Parathyroid adenoma (tissue), 2 donors: ENCODE measurements at regions not wholly inside any gene's neighbourhood (a gene's known extent, or its start where the extent isn't known, plus 50 kb on each side); places are given as distances from the start of the nearest gene placed in this dataset.

Experiments used
- H2AFZ ChIP-seq: fragments of 300-600 bp; sonication (generic); one replicate; pipeline ENCODE4 v1.7.0; 2017; ENCODE audit warnings: antibody characterized with exemption, mild to moderate bottlenecking
- H3K27ac ChIP-seq: fragments of 300-600 bp; sonication (generic); one replicate; pipeline ENCODE4 v1.7.0; 2017
- H3K27me3 ChIP-seq: fragments of 300-600 bp; sonication (generic); one replicate; pipeline ENCODE4 v1.7.0; 2017; ENCODE audit warnings: low read length; ENCODE audit not compliant: control insufficient read depth, insufficient read depth
- H3K36me3 ChIP-seq: fragments of 300-600 bp; sonication (generic); one replicate; pipeline ENCODE4 v1.7.0; 2017; ENCODE audit warnings: low read length; ENCODE audit not compliant: control insufficient read depth, insufficient read depth
- H3K4me1 ChIP-seq: fragments of 300-600 bp; sonication (generic); one replicate; pipeline ENCODE4 v1.7.0; 2017; ENCODE audit warnings: control low read depth
- H3K4me2 ChIP-seq: fragments of 300-600 bp; sonication (generic); one replicate; pipeline ENCODE4 v1.7.0; 2017; ENCODE audit warnings: low read length
- H3K4me3 ChIP-seq: fragments of 300-600 bp; sonication (generic); one replicate; pipeline ENCODE4 v1.7.0; 2017; ENCODE audit warnings: low read depth, low read length
- H3K79me2 ChIP-seq: fragments of 300-600 bp; sonication (generic); one replicate; pipeline ENCODE4 v1.7.0; 2017; ENCODE audit warnings: control low read depth
- H3K9ac ChIP-seq: fragments of 300-600 bp; sonication (generic); one replicate; pipeline ENCODE4 v1.7.0; 2017; ENCODE audit warnings: mild to moderate bottlenecking
- H3K9me3 ChIP-seq: fragments of 300-600 bp; sonication (generic); one replicate; pipeline ENCODE4 v1.7.0; 2017; ENCODE audit warnings: low read length; ENCODE audit not compliant: control insufficient read depth
- TF ChIP-seq, protein P1 (sequence below): fragments of 300-600 bp; sonication (generic); IDR thresholded peaks from one replicate; pipeline ENCODE4 v1.7.0; 2017; ENCODE audit warnings: antibody characterized with exemption, mild to moderate bottlenecking
- donor health status: primary hyperparathyroidism.

DNA sequence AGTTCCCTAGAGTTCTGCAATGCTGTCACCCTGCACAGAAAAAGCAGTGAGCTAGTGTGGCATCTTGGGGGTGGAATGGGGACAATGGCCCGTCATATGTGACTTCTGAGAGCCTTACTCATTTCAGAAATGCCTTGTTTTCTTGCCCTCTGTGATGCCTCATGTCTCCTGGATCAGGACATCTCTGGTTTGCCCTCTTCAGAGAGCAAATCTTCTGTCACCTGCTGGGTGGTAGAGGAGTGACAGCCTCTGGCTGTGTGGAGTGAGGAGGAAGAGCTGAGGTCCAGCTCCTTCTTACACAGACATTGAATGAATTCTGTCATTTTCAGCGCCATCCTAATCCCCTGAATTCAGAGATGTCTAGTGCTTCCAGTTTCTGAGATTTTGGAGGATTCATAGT lies 55.6 kb upstream of the PHLPP1 start:
- H3K9ac ChIP-seq, result no peak overlapping the region
- no peak overlapping the region for H3K27ac ChIP-seq
- H3K9me3 ChIP-seq, result no peaks in the 10 kb centered on the region

DNA sequence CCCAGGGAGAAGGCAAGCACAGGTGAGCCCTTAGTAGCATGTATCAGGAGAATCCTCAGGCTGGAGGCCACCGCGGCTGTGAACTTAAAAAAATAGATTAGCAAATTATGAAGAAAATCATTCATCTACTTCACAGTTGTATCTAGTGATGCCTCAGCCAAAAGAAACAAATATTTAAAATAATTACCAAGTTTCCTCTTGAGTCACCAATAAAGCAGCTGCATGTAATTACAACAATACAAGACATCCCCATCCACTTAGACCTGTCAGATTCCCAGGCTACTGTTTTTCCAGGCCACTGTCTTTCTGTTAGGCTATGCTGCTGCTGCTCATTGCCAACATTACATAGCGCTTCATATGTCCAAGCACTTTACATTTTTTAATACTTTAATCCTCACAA lies 54.6 kb upstream of the PHLPP1 start:
- Histone ChIP-seq H3K27me3 (no peaks in the 10 kb centered on the region), H3K79me2 (no peaks in the 10 kb centered on the region), H3K4me2 (no peak overlapping the region), H3K36me3 (no peaks in the 10 kb centered on the region), H3K9ac (no peak overlapping the region), H3K9me3 (no peaks in the 10 kb centered on the region), H3K4me3 (no peak overlapping the region), H2AFZ (no peak overlapping the region), H3K4me1 (no peaks in the 10 kb centered on the region), H3K27ac (no peak overlapping the region)
- TF ChIP-seq, protein P1, sequence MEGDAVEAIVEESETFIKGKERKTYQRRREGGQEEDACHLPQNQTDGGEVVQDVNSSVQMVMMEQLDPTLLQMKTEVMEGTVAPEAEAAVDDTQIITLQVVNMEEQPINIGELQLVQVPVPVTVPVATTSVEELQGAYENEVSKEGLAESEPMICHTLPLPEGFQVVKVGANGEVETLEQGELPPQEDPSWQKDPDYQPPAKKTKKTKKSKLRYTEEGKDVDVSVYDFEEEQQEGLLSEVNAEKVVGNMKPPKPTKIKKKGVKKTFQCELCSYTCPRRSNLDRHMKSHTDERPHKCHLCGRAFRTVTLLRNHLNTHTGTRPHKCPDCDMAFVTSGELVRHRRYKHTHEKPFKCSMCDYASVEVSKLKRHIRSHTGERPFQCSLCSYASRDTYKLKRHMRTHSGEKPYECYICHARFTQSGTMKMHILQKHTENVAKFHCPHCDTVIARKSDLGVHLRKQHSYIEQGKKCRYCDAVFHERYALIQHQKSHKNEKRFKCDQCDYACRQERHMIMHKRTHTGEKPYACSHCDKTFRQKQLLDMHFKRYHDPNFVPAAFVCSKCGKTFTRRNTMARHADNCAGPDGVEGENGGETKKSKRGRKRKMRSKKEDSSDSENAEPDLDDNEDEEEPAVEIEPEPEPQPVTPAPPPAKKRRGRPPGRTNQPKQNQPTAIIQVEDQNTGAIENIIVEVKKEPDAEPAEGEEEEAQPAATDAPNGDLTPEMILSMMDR, result no peak

More for the DNA sequence above, 55.6 kb upstream of the PHLPP1 start:
- Histone ChIP-seq H3K4me2 (no peak overlapping the region), H3K27me3 (no peaks in the 10 kb centered on the region), H3K4me3 (no peak overlapping the region), H2AFZ (no peak overlapping the region), H3K79me2 (no peaks in the 10 kb centered on the region), H3K4me1 (no peaks in the 10 kb centered on the region), H3K36me3 (no peaks in the 10 kb centered on the region)
- TF ChIP-seq, protein P1, result no peak

DNA sequence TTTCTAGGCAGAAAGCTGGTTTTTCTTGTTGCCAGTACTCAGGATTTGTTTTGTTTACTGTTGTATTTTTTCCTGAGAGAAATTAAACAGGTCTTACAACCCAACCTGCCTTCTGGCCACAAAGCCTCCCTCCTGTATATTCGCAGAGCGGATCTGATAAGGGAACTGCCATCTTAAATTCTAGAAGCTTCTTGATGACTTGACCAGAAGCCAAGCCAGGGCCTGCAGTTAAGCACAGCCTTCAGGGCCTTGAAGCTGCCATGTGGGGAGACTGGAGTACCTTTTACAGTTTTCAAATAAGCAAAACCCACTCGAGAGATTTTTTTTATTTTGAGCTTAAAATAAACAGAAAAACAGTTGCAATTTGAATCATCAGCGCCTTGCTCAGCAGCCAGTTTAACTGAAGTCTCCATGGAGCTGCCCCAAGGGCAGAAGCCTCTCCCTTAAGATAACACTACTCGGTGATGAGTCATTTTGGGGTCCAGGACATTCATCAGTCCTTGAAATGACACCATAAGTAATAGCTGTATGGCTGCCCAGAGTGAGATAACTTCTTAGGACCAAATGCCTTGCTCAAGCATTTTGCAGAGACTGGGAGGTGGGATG lies 51.5 kb upstream of the PHLPP1 start:
- Histone ChIP-seq H3K4me3 (no peak overlapping the region), H2AFZ (no peak overlapping the region), H3K9ac (no peak overlapping the region), H3K4me1 (no peaks in the 10 kb centered on the region), H3K27me3 (no peaks in the 10 kb centered on the region), H3K79me2 (no peaks in the 10 kb centered on the region), H3K9me3 (no peaks in the 10 kb centered on the region), H3K36me3 (no peaks in the 10 kb centered on the region), H3K4me2 (no peak overlapping the region), H3K27ac (no peak overlapping the region)
- TF ChIP-seq, protein P1, result no peak

DNA sequence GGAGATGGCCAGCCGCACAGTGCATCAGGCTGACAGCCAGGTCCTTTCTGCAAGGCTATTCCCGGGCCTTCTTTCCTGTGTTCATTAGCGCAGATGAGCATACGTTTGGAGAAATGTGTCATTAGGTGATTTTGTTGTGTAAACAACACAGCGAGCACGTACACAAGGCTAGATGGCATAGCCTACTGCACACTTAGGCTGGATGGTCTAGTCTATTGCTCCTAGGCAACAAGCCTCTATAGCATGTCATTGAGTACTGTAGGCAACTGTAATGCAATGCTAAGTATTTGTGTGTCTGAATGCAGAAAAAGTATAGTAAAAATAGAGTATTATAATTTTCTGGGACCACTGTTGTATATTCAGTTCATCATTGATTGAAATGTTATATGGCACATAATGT lies 50.9 kb upstream of the PHLPP1 start:
- no peak overlapping the region for H3K27ac ChIP-seq
- no peak overlapping the region for H3K9ac ChIP-seq
- no peak overlapping the region for H3K4me3 ChIP-seq
- no peak overlapping the region for H3K4me2 ChIP-seq
- no peaks in the 10 kb centered on the region for H3K36me3 ChIP-seq
- no peak overlapping the region for H2AFZ ChIP-seq
- H3K9me3 ChIP-seq, result no peaks in the 10 kb centered on the region
- H3K27me3 ChIP-seq, result no peaks in the 10 kb centered on the region
- no peaks in the 10 kb centered on the region for H3K4me1 ChIP-seq
- H3K79me2 ChIP-seq, result no peaks in the 10 kb centered on the region
- TF ChIP-seq, protein P1, result no peak

DNA sequence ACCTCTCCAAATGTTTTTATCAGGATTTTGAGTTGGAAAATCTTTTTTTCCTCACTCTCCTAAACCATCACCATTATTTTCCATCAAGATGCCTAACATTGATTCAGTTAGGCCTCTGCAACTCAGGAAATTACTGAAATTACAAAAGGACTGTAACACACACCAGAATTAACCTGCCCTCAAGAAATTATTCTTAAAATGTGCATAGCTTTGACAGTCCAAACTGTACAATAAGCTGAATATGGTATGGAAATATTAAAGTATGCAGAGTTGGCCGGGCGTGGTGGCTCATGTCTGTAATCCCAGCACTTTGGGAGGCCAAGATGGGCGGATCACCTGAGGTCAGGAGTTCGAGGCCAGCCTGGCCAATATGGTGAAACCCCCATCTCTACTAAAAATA lies 50.2 kb upstream of the PHLPP1 start:
- no peak overlapping the region for H3K4me3 ChIP-seq
- no peaks in the 10 kb centered on the region for H3K36me3 ChIP-seq
- H3K9ac ChIP-seq, result no peak overlapping the region
- no peak overlapping the region for H3K4me2 ChIP-seq
- no peaks in the 10 kb centered on the region for H3K4me1 ChIP-seq
- no peak overlapping the region for H3K27ac ChIP-seq
- TF ChIP-seq, protein P1, result no peak
- H3K27me3 ChIP-seq, result no peaks in the 10 kb centered on the region
- H2AFZ ChIP-seq, result no peak overlapping the region
- H3K9me3 ChIP-seq, result no peaks in the 10 kb centered on the region
- H3K79me2 ChIP-seq, result no peaks in the 10 kb centered on the region
